HL-60 (cell line): ENCODE measurements at regions not wholly inside any gene's neighbourhood (a gene's known extent, or its start where the extent isn't known, plus 50 kb on each side); places are given as distances from the start of the nearest gene placed in this dataset.

Experiments
- GABPA ChIP-seq: IDR thresholded peaks from 2 replicates; pipeline ENCODE4 v1.6.1; 2012; ENCODE audit warnings: low read depth
- SPI1 ChIP-seq: IDR thresholded peaks from 2 replicates; pipeline ENCODE4 v1.6.1; 2012; ENCODE audit warnings: low read depth, mild to moderate bottlenecking, borderline replicate concordance

GRCh38 chr21:29243188-29243587, 55.5 kb upstream of the BACH1 start:
- TF ChIP-seq SPI1 (no peak), GABPA (no peak)
